GM10266 (cell line): ENCODE measurements at regions not wholly inside any gene's neighbourhood (a gene's known extent, or its start where the extent isn't known, plus 50 kb on each side); places are given as distances from the start of the nearest gene placed in this dataset.

Experiments
- DNase-seq: peaks from one replicate; pipeline ENCODE4 v3.0.0; 2012; ENCODE audit errors: extremely low spot score
- CTCF ChIP-seq: IDR thresholded peaks from 2 replicates; pipeline ENCODE4 v1.5.1; 2012; ENCODE audit warnings: mild to moderate bottlenecking, low read depth; ENCODE audit not compliant: control insufficient read depth, insufficient read depth; ENCODE audit errors: missing control alignments

DNA sequence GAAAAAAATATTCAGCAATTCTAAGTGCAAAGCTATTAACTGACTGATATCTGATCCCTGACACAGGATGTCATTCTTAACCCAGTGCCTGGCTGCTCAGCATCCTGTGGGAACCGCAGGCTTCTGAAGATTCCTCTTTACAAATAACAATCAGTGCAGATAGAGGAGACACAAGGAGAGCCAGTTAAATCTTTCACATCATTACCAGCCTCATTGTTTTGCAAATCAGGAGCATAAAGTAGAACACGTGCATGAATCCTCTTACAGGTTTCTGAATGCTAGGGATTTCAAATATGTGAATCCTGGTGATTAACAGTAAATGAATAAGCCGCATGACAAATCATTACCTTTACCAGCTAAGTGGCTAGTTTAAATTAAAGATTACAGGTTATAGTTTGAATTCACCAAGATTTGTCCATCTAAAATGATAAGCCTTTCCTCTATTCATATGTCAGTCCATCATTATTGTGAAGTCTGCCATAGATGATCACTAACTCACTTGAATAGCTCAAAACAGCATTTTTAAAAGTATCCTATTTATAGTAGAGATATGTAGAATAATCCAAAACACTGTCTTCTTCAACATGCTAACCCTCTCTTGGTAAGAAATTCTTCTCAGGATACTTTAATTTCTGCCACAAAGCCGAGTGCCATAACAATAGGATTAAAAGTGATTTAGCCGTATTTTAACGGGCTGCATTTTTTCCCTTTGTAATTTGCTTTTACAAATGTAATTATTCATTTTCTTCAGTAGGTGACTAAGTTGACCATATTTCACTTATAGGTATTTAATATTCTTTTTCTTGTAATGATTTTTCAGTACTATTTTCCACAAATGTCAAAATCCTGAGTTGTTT, 367.3 kb upstream of the EPHA7 start:
- TF ChIP-seq CTCF, result no peak
- DNase-seq, result no peak

GRCh38 chr6:93785694-93786030, 366.3 kb upstream of the EPHA7 start:
- DNase-seq, result no peak
- no peak for TF ChIP-seq CTCF

DNA sequence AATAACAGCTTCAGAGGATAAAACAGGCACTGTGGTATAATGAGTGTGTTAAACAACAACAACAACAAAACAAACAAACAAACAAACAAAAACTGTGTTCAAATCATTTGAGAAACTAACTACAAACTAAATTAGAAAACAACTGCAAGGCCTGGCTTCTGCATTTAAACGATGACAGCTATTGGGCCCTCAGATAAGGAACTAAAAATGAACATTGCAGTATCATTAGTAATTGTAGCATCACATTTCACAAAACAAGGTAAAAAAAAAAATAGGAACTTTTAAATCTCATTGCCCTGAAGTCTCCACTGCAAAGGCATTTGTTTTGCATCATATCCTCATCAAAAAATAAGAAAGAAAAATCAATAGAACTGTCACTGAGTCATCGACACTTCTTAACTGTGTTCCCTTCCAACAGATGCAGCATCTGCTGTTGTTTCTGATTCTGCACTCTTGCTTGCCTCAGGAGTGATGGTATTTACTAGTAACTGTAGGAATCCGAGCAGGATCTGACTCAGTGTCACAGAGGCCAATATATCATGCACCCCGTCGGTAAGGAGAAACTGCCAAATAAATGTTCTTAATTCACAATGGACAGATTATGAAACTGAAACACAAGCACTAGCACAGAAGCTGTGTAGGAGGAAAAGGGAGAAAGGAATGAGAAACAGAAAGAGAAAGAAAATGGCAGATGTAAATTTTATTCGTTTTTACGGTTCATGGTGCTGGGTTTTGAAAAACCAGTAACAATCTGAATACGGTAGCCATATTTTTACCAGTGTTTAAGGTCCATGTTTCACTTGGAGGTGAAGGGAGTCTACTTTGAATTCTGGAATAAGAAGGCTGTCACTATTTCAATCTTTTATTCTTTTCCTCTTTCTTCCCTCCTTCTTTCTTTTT, 365.7 kb upstream of the EPHA7 start:
- no peak for TF ChIP-seq CTCF
- no peak for DNase-seq

GRCh38 chr6:93779086-93779841, 359.9 kb upstream of the EPHA7 start:
- DNase-seq, result no peak
- TF ChIP-seq CTCF, result no peak

DNA sequence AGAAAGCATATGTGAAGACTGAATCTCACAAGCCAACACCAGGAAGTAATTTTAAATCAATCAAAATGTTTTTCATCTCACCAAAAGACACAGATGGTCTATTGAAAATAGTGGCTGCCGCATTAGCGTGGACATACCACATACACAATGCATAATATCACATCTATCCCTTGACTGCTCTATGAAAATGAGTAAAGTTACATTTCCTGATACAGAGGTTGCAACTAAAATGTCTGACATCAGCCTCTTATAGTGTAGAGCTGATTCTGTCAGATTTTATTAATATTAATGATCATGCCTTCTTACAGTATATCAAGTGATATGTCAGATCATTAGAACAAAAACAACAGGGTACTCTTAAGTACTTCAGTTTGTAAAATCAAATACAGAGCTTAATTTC, 339.8 kb upstream of the EPHA7 start:
- DNase-seq, result no peak
- TF ChIP-seq CTCF, result no peak

GRCh38 chr6:93751969-93752368, 332.6 kb upstream of the EPHA7 start:
- TF ChIP-seq CTCF, result no peak
- DNase-seq, result no peak
